ENCODE measurements at regions not wholly inside any gene's neighbourhood (a gene's known extent, or its start where the extent isn't known, plus 50 kb on each side); places are given as distances from the start of the nearest gene placed in this dataset.

- TF ChIP-seq CTCF (IDR thresholded peaks at IDR 0.05; ENCODE audit: low read depth, low read length): no peak
Observed at GRCh38 chr2:19465978-19466377, 107.6 kb upstream of the OSR1 start.

GRCh38 chr2:19462256-19462645, 103.8 kb upstream of the OSR1 start:
- no peak overlapping the region for H3K4me3 ChIP-seq (ENCODE audit: low read depth, low read length)
- no peak for TF ChIP-seq CTCF (IDR thresholded peaks at IDR 0.05; ENCODE audit: low read depth, low read length)

More at GRCh38 chr2:19465978-19466377, 107.6 kb upstream of the OSR1 start:
- no peak overlapping the region for H3K4me3 ChIP-seq (ENCODE audit: low read depth, low read length)

GRCh38 chr2:19461504-19462255, 103.3 kb upstream of the OSR1 start:
- TF ChIP-seq CTCF (IDR thresholded peaks at IDR 0.05; ENCODE audit: low read depth, low read length): no peak
- H3K4me3 ChIP-seq (ENCODE audit: low read depth, low read length): no peak overlapping the region

GRCh38 chr2:19460761-19461160, 102.3 kb upstream of the OSR1 start:
- no peak overlapping the region for H3K4me3 ChIP-seq (ENCODE audit: low read depth, low read length)
- no peak for TF ChIP-seq CTCF (IDR thresholded peaks at IDR 0.05; ENCODE audit: low read depth, low read length)

- H3K4me3 ChIP-seq (ENCODE audit: low read depth, low read length): no peak overlapping the region
- no peak for TF ChIP-seq CTCF (IDR thresholded peaks at IDR 0.05; ENCODE audit: low read depth, low read length)
Observed at GRCh38 chr2:19458427-19459003, 100.1 kb upstream of the OSR1 start.

- no peak overlapping the region for H3K4me3 ChIP-seq (ENCODE audit: low read depth, low read length)
- TF ChIP-seq CTCF (IDR thresholded peaks at IDR 0.05; ENCODE audit: low read depth, low read length): no peak
Observed at GRCh38 chr2:19457809-19458208, 99.4 kb upstream of the OSR1 start.

- no peak overlapping the region for H3K4me3 ChIP-seq (ENCODE audit: low read depth, low read length)
- TF ChIP-seq CTCF (IDR thresholded peaks at IDR 0.05; ENCODE audit: low read depth, low read length): no peak
Observed at GRCh38 chr2:19456705-19457309, 98.4 kb upstream of the OSR1 start.

All from WI38 (cell line).